Stimulated activated CD4-positive, alpha-beta T cell treated with anti-CD3 and anti-CD28 coated beads, TNF-alpha, amount 100 ng/mL, for 1 hour (primary cell): ENCODE measurements at regions not wholly inside any gene's neighbourhood (a gene's known extent, or its start where the extent isn't known, plus 50 kb on each side); places are given as distances from the start of the nearest gene placed in this dataset.

ENCODE experiments used
- DNase-seq, 3 donors: peaks; one replicate each; pipeline ENCODE4 v3.0.0-alpha.2; 2020; ENCODE audit warnings: low read depth in 3 of 3, low spot score in 1 of 3

- DNase-seq = no peak
These were observed 54.7 kb upstream of the DSCAM start for GRCh38 chr21:40901691-40902090.

GRCh38 chr21:40902299-40902698 is 55.3 kb upstream of the DSCAM start:
- no peak for DNase-seq

GRCh38 chr21:40902993-40903392 is 56.0 kb upstream of the DSCAM start:
- no peak for DNase-seq

- DNase-seq = no peak
These were observed 58.3 kb upstream of the DSCAM start for GRCh38 chr21:40905251-40905650.

- DNase-seq = no peak
These were observed 65.4 kb upstream of the DSCAM start for GRCh38 chr21:40912375-40912774.

GRCh38 chr21:40915114-40915513 is 68.2 kb upstream of the DSCAM start:
- no peak for DNase-seq

DNA sequence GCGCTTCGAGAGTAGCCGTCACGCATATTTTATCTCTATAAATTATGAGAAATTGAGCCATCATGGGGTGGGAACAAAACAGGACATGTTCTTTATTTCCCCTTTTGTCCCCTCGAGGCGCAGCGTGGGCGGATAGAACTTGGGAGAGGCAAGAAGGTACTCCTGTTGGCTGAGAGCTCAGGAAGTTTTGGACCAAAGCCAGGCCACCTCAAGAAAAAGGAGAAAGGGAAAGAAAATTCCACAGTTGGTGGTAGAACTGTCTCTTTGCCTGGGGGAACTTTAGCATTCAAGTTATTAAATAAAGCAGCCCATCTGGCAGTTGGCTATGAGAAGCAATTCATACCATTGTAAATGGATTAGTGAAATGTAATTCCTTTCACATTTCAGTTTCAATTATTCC is 76.4 kb upstream of the DSCAM start:
- no peak for DNase-seq

- no peak for DNase-seq
These were observed 76.9 kb upstream of the DSCAM start for GRCh38 chr21:40923901-40924300.

GRCh38 chr21:40924641-40925040 is 77.7 kb upstream of the DSCAM start:
- no peak for DNase-seq

- no peak for DNase-seq
These were observed 79.3 kb upstream of the DSCAM start for GRCh38 chr21:40926238-40926637.

GRCh38 chr21:40929833-40930232 is 82.9 kb upstream of the DSCAM start:
- no peak for DNase-seq

- no peak for DNase-seq
These were observed 84.2 kb upstream of the DSCAM start for GRCh38 chr21:40931197-40931596.

DNA sequence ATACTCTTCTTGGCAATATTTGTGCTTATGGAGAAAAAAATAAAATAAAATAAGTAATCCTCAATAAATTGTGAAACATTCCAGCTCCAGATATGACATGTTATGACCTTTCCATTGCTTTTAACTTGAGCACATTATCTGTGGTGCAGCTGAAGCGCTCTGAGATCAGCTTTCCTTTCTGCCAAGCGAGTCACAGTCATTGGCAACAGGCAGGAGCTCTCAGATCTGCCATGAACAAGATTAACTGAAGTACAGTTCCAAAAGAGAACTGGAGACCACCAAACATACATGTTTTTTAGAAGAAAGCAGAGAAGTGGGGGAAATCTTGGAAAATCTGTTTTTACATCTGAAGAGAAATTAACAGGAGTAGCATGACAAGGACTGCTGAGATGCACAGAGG is 89.2 kb upstream of the DSCAM start:
- DNase-seq = no peak

- DNase-seq = no peak
These were observed 89.9 kb upstream of the DSCAM start for GRCh38 chr21:40936771-40937261.

- DNase-seq = no peak
These were observed 91.1 kb upstream of the DSCAM start for GRCh38 chr21:40938078-40938477.

GRCh38 chr21:40938611-40939010 is 91.7 kb upstream of the DSCAM start:
- DNase-seq = no peak

- DNase-seq = no peak
These were observed 100.8 kb upstream of the DSCAM start for GRCh38 chr21:40947713-40948112.

DNA sequence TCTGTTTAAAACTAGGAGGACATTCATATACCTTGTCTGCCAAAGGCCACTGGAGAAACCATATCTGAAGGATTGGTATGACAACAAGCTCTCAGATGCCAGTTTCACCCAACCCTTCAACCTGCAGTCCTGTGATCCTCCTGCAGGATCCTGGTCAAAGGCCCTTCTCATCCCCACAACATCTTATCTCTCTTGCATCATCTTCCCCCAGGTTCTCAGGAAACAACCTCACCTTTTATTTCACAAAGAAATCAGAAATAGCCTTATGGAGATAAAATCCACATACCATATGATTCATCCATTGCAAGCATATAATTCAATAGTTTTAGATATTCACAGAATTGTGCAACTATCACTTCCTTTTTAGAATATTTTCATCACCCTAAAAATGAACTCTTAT is 104.0 kb upstream of the DSCAM start:
- no peak for DNase-seq

DNA sequence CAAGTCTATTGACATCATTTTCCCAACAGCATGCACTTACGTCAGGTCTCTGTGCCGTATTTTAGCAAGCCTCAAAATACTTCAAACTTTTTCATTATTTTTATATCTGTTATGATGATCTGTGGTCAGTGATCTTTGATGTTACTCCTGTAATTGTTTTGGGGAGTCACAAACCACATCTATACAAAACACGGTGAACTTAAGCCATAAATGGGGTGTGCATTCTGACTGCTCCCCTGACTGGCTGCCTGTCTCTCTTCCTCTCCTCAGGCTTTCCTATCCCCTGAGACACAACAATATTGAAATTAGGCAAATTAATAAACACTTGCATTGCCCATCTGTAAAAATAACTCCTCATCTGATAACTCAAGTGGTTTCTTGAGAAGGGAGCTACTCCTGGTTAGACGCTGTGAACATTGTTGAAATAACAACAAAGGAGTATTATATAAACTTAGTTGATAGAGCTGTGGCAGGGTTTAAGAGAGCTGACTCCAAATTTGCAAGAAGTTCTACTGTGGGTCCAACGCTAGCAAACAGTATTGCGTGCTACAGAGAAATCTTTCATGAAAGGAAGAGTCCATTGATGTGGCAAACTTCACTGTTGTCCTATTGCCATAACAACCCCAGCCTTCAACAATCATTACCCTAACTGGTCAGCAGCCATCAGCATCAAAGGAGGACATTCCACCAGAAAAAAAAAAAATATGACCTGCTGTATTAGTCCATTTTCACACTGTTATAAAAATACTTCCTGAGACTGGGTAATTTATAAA is 105.8 kb upstream of the DSCAM start:
- DNase-seq = no peak

- no peak for DNase-seq
These were observed 117.7 kb upstream of the DSCAM start for GRCh38 chr21:40964691-40965090.

DNA sequence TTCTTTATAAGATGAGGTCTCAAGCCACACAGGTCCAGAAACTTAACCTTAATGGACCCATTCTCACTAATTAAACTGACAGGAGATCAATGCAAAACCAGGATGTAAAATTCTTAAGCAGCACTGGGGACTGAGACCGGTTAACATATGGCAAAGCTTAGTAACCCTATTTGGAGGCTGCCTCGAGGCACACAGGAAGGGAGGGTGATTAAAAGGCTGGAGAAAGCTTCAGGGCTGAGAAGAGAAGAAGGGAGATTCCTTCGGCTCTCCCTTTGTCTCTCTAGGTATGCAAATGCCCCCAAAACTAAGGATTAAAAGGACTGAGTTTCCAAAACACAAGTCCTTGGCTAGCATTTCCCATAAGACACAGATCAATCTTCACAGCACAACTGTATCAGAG is 120.8 kb upstream of the DSCAM start:
- DNase-seq = no peak

GRCh38 chr21:40972151-40972550 is 125.2 kb upstream of the DSCAM start:
- no peak for DNase-seq
